Muscle of leg (tissue), 3 donors: ENCODE measurements at regions not wholly inside any gene's neighbourhood (a gene's known extent, or its start where the extent isn't known, plus 50 kb on each side); places are given as distances from the start of the nearest gene placed in this dataset.
A peak's percentile ranks its signal among the peaks of the same experiment; 100 is the strongest.

Source experiments
- DNase-seq: peaks from one replicate; pipeline ENCODE4 v3.0.0; 2013
- H3K27ac ChIP-seq: one replicate; pipeline ENCODE4 v1.5.1; 2013; ENCODE audit warnings: mild to moderate bottlenecking, low read length, control low read depth
- H3K27me3 ChIP-seq: one replicate; pipeline ENCODE4 v1.6.1; 2013; ENCODE audit warnings: low read length; ENCODE audit not compliant: control insufficient read depth, insufficient read depth
- H3K36me3 ChIP-seq: one replicate; pipeline ENCODE4 v1.6.1; 2013; ENCODE audit warnings: low read length; ENCODE audit not compliant: control insufficient read depth, insufficient read depth
- H3K4me1 ChIP-seq: one replicate; pipeline ENCODE4 v1.6.1; 2013; ENCODE audit warnings: low read length; ENCODE audit not compliant: control insufficient read depth, insufficient read depth
- H3K4me3 ChIP-seq: one replicate; pipeline ENCODE4 v1.5.1; 2013; ENCODE audit warnings: low read length, control low read depth
- H3K9me3 ChIP-seq: replicated peaks from 2 replicates; pipeline ENCODE4 v1.6.1; 2013; ENCODE audit warnings: low read depth, low read length; ENCODE audit not compliant: control insufficient read depth
- WGBS: methylation state at CpG from one replicate; pipeline ENCODE4 v1.1.5; 2013; ENCODE audit warnings: missing lambda C conversion rate; ENCODE audit not compliant: insufficient coverage; 5-methylcytosine and 5-hydroxymethylcytosine counted together

GRCh38 chr11:131074573-131074972 lies 158.3 kb upstream of the SNX19 start:
- Histone ChIP-seq H3K27ac (no peak overlapping the region), H3K4me3 (no peak overlapping the region), H3K9me3 (no peaks in the 10 kb centered on the region), H3K36me3 (no peaks in the 10 kb centered on the region), H3K27me3 (peaks cover 4% of the 10 kb centered on the region), H3K4me1 (peaks cover 2% of the 10 kb centered on the region)
- WGBS, result 28% methylated on average over 2 of the region's 3 CpGs
- DNase-seq, result peak; percentile 73

- Histone ChIP-seq H3K9me3 (peaks cover 2% of the 10 kb centered on the region), H3K4me1 (peaks cover 2% of the 10 kb centered on the region), H3K36me3 (no peaks in the 10 kb centered on the region), H3K27me3 (no peaks in the 10 kb centered on the region), H3K27ac (no peak overlapping the region), H3K4me3 (no peak overlapping the region)
- no peak for DNase-seq
Observed at GRCh38 chr11:131077340-131077739, 161.1 kb upstream of the SNX19 start.

- no peak for DNase-seq
- H3K4me1 ChIP-seq, result peaks cover 2% of the 10 kb centered on the region
- H3K27ac ChIP-seq, result no peak overlapping the region
- WGBS, result 75% methylated on average over 2 of the region's 3 CpGs
- H3K36me3 ChIP-seq, result no peaks in the 10 kb centered on the region
- no peaks in the 10 kb centered on the region for H3K27me3 ChIP-seq
- peaks cover 2% of the 10 kb centered on the region for H3K9me3 ChIP-seq
- no peak overlapping the region for H3K4me3 ChIP-seq
Observed at GRCh38 chr11:131079036-131079435, 162.8 kb upstream of the SNX19 start.

- H3K4me3 ChIP-seq, result no peak overlapping the region
- peaks cover 4% of the 10 kb centered on the region for H3K27me3 ChIP-seq
- no peaks in the 10 kb centered on the region for H3K4me1 ChIP-seq
- no peaks in the 10 kb centered on the region for H3K36me3 ChIP-seq
- H3K27ac ChIP-seq, result no peak overlapping the region
- WGBS, result no CpG with 5 or more reads among the region's 2 CpGs
- peaks cover 2% of the 10 kb centered on the region for H3K9me3 ChIP-seq
- no peak for DNase-seq
Observed at GRCh38 chr11:131089727-131090245, 173.5 kb upstream of the SNX19 start.

- H3K36me3 ChIP-seq, result no peaks in the 10 kb centered on the region
- no peak for DNase-seq
- H3K4me3 ChIP-seq, result no peak overlapping the region
- peaks cover 7% of the 10 kb centered on the region for H3K27me3 ChIP-seq
- WGBS, result no CpG with 5 or more reads among the region's 3 CpGs
- no peaks in the 10 kb centered on the region for H3K4me1 ChIP-seq
- no peak overlapping the region for H3K27ac ChIP-seq
- H3K9me3 ChIP-seq, result no peaks in the 10 kb centered on the region
Observed at GRCh38 chr11:131092469-131092868, 176.2 kb upstream of the SNX19 start.

- WGBS, result no CpG with 5 or more reads among the region's 1 CpG
- no peak overlapping the region for H3K4me3 ChIP-seq
- no peak for DNase-seq
- H3K27ac ChIP-seq, result no peak overlapping the region
- no peaks in the 10 kb centered on the region for H3K36me3 ChIP-seq
- no peaks in the 10 kb centered on the region for H3K9me3 ChIP-seq
- H3K27me3 ChIP-seq, result peaks cover 7% of the 10 kb centered on the region
- no peaks in the 10 kb centered on the region for H3K4me1 ChIP-seq
Observed at GRCh38 chr11:131094827-131095226, 178.5 kb upstream of the SNX19 start.

GRCh38 chr11:131095511-131096185 lies 179.4 kb upstream of the SNX19 start:
- H3K9me3 ChIP-seq, result no peaks in the 10 kb centered on the region
- no peak overlapping the region for H3K4me3 ChIP-seq
- H3K4me1 ChIP-seq, result no peaks in the 10 kb centered on the region
- H3K27ac ChIP-seq, result no peak overlapping the region
- no peak for DNase-seq
- H3K36me3 ChIP-seq, result no peaks in the 10 kb centered on the region
- WGBS, result no CpG with 5 or more reads among the region's 11 CpGs
- peaks cover 7% of the 10 kb centered on the region for H3K27me3 ChIP-seq

- DNase-seq, result no peak
- no peaks in the 10 kb centered on the region for H3K9me3 ChIP-seq
- H3K36me3 ChIP-seq, result no peaks in the 10 kb centered on the region
- H3K4me3 ChIP-seq, result no peak overlapping the region
- no peak overlapping the region for H3K27ac ChIP-seq
- H3K27me3 ChIP-seq, result peaks cover 4% of the 10 kb centered on the region
- 95% methylated on average over 3 of the region's 6 CpGs for WGBS
- no peaks in the 10 kb centered on the region for H3K4me1 ChIP-seq
Observed at GRCh38 chr11:131099013-131099412, 182.7 kb upstream of the SNX19 start.

- DNase-seq, result no peak
- Histone ChIP-seq H3K36me3 (no peaks in the 10 kb centered on the region), H3K9me3 (no peaks in the 10 kb centered on the region), H3K4me3 (no peak overlapping the region), H3K27me3 (peaks cover 3% of the 10 kb centered on the region), H3K27ac (no peak overlapping the region), H3K4me1 (no peaks in the 10 kb centered on the region)
- WGBS, result no CpG with 5 or more reads among the region's 1 CpG
Observed at GRCh38 chr11:131099746-131100145, 183.5 kb upstream of the SNX19 start.

- no peaks in the 10 kb centered on the region for H3K36me3 ChIP-seq
- no peak for DNase-seq
- peaks cover 6% of the 10 kb centered on the region for H3K9me3 ChIP-seq
- no peaks in the 10 kb centered on the region for H3K27me3 ChIP-seq
- H3K27ac ChIP-seq, result no peak overlapping the region
- 40% methylated on average over 1 of the region's 1 CpG for WGBS
- no peaks in the 10 kb centered on the region for H3K4me1 ChIP-seq
- H3K4me3 ChIP-seq, result no peak overlapping the region
Observed at GRCh38 chr11:131108760-131109159, 192.5 kb upstream of the SNX19 start.

- Histone ChIP-seq H3K9me3 (peaks cover 6% of the 10 kb centered on the region), H3K4me1 (no peaks in the 10 kb centered on the region), H3K36me3 (no peaks in the 10 kb centered on the region), H3K27ac (no peak overlapping the region), H3K27me3 (no peaks in the 10 kb centered on the region), H3K4me3 (no peak overlapping the region)
- WGBS, result 36% methylated on average over 2 of the region's 4 CpGs
- DNase-seq, result no peak
Observed at GRCh38 chr11:131109257-131109656, 193.0 kb upstream of the SNX19 start.
